HG02870 (cell line): ENCODE measurements at regions not wholly inside any gene's neighbourhood (a gene's known extent, or its start where the extent isn't known, plus 50 kb on each side); places are given as distances from the start of the nearest gene placed in this dataset.

ENCODE experiments used
- ATAC-seq: cut with Tn5 transposase; IDR thresholded peaks from one replicate; pipeline ENCODE4 v1.9.1; 2021; ENCODE audit warnings: mild to moderate bottlenecking, moderate library complexity; ENCODE audit not compliant: unreplicated experiment

- no peak for ATAC-seq
Measured at GRCh38 chr6:126738146-126738545, 380.3 kb upstream of the RSPO3 start.

GRCh38 chr6:126738641-126739040, 379.8 kb upstream of the RSPO3 start:
- no peak for ATAC-seq

DNA sequence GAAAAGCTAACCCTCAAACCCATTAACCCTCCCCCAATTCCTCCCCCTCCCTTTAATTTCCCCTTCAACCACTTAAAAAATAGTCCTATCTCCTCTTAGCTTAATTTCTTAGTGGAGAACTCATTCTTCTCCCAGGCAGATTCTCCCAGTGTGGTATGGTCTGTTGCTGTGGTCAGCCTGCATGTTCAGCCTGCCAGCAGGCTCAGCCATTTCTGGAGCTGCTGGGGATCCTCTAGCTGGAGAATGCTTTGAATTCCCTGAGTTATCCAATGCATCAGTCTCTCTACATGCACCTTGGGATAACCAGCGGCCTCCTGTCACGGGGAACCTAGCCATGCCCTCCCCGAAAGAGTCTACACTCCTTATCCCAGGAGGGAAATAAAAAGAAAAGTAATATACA, 375.4 kb upstream of the RSPO3 start:
- ATAC-seq, result no peak

DNA sequence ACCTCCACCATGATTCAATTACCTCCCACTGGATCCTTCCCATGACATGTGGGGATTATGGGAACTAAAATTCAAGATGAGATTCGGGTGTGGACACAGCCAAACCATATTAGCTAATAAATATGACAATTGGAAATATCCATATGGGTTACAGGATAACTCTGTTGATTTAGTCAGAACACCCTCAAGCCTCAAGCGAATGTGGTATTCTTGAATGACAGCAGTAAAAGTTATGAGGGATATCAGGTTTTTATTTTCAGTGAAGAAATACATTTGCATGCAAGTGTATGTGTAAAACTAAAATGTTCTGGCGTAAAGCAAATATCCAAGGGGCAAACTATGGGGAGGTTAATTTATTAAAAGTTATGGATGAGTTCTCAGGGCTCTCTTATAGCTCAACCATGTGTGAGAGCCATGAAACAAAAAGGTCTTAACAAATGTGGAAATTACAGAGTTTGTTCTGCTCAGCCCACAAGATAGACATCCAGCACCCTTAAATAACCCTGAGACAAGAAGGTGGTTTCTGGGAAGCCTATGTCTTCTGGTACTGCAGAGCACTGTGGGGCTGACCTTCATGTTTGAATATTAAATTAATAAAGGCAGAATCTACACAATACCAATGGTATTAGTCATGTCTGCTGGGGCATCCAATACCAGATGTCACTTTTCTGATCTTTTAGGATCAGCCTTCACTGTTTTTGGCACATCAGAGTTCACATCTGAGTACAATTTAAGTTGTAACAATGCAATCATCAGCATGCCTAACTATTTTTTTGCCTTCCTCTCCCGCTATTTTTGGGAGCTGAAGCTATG, 370.5 kb upstream of the RSPO3 start:
- no peak for ATAC-seq

DNA sequence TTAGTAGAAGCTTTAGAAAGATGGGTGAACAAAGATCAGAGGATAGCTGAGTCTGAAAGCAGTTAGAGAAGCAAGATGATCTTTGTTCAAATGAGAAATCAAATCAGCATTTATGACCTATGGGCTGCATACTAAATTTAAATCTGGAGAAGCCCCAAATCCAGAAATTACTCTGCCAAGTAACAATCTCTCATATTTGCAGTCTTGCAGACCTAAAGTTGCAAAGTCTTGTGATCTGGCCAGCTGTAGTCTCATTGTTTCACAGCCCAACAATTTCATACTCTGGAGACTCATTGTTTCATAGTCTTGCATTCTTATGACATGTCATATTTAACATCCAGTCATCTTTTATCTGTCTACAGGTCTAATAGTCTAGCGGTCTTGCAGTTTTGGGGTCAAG, 364.9 kb upstream of the RSPO3 start:
- no peak for ATAC-seq

DNA sequence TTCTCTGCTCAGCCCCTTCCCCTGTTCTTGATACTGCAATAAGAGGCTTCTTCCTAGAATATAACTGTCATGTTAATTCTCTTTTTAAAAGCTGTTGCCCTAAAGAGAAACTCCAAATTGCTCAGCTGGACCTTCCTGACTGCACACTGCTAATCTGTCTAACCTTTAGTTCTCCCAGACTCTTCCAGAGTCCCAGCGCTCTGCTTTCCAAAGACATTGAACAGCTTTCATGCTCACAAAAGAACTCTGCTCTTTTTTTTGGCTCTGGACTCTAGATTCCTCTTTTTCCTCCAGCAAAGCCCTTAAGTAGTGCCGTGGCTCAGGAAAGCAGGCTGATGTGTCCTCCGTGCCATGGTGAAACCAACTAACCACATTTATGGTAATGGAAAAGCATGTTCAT, 356.6 kb upstream of the RSPO3 start:
- ATAC-seq, result no peak

GRCh38 chr6:126764104-126764503, 354.4 kb upstream of the RSPO3 start:
- ATAC-seq, result no peak

DNA sequence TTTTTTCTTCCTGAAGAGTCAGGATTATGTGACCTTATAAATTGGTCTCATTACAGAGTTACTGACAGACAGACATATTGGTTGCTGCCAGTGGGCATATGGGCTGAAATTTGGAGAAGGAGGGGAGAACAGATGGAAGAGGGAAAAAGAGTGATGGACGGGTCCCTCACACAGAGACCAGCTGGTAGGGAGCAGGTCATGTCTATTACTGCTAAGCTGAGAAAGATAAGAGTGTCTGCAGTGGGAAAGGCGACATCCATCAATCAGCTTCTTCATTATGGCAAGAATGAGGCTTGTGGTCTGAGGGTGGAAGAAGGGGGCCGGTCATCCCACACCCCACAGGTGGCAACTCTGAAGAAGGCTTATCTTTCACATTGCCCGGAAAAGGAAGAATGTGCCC, 353.8 kb upstream of the RSPO3 start:
- ATAC-seq, result no peak

DNA sequence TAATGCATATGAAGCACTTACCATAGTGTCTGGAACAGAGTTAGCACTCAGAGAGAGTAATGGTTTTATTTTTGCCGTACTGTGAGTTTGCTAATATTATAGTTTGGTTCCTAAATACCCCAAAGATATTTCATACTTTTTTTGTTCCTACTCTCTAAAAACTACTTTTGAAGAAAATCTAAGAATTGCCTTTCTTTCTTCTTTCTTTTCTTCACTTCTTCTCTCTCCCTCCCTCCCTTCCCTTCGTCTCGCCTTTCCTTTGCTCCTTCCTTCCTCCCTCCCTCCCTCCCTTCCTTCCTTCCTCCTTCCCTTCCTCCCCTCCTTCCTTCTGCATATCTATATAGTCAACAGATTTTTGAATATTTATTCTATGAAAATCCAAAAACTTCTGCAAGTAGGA, 351.7 kb upstream of the RSPO3 start:
- no peak for ATAC-seq

DNA sequence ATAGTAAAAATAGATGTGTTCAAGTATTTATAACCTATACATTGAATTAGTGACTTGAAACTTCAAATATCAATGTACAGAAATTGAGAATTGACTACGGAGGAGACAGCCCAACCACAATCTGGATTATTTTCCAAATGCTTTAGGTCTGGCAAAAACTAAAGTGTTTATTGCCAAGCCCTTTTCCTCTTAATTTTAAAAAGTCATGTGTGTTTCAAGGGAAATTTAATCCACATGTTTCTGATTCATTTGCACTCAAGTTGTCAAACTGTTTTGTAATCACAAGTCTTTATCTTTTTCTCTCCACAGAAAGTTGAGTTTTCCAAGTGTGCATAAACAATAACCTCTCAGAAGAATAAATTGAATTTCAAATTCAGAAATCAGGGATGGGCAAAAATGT, 350.8 kb upstream of the RSPO3 start:
- no peak for ATAC-seq

GRCh38 chr6:126770176-126770575, 348.3 kb upstream of the RSPO3 start:
- no peak for ATAC-seq

- ATAC-seq, result no peak
Measured at GRCh38 chr6:126773112-126773805, 345.2 kb upstream of the RSPO3 start.

DNA sequence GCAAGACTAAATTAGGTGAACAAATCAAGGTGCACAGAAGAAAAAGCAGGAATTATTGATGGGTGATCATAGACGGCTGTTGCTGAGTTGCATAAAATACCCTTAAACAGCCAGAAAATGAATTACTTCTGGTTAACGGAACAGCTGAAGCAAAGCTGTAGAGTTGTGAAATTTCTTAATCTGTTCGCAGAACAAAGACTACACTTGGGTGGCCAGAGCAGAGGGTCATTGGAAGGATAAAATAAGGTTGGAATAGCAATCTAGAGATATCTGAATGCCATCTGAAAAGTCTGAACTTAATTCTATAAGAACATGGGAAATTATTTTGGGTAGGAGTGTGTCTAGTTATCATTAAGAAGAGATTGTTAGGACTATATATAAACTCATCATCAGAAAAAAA, 339.1 kb upstream of the RSPO3 start:
- ATAC-seq, result no peak

GRCh38 chr6:126781582-126781981, 336.9 kb upstream of the RSPO3 start:
- ATAC-seq, result no peak

DNA sequence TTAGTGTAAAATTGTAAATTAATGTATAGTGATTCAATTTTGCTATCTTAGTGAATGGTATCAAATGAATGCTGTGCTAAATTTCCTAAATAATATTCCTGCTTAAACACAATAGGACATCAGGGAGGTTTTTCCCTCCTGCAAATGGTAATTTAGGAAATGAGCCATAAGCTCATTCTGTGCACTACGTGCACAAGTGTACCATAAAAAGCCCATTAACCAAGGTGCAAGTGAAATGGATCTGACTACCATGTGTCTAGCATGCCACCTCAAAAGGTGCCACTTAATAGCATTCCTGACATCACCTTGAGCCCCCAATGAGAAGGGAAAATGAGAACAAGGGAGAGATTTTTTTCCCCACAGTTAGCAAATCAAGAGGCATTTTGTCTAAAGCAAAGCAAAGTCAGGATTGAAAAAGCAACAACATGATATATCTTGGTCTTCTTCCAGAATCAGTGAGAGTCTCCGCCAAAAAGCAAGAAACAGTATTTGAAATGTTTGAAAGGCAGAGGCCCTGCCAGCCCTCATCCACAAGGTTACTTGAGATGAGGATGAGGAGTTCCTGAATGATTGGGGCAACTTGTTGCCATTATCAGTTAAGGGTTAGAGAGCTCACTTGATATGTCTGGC, 334.2 kb upstream of the RSPO3 start:
- no peak for ATAC-seq

GRCh38 chr6:126786262-126786661, 332.2 kb upstream of the RSPO3 start:
- no peak for ATAC-seq

- no peak for ATAC-seq
Measured at GRCh38 chr6:126787635-126788034, 330.8 kb upstream of the RSPO3 start.

- ATAC-seq, result no peak
Measured at GRCh38 chr6:126788861-126789365, 329.6 kb upstream of the RSPO3 start.

- no peak for ATAC-seq
Measured at GRCh38 chr6:126792340-126793085, 326.0 kb upstream of the RSPO3 start.

DNA sequence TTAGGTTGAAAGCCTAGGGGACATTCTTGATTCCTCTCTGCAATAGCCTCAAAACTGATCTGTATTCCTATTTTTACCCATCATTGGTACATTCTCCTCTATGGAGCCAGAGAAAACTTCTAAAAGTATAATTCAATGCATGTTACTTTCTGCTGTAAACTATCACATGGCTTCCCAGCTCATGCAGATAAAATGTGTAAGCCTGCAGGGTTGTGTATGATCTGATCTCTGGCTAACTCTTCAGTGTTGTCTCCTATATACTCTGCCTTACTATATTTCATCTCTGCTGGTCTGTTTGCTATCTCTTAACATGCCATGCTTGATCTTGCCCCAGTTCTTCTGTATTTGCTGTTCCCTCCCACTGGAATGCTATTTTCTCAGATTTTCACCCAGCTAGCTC, 323.3 kb upstream of the RSPO3 start:
- no peak for ATAC-seq

DNA sequence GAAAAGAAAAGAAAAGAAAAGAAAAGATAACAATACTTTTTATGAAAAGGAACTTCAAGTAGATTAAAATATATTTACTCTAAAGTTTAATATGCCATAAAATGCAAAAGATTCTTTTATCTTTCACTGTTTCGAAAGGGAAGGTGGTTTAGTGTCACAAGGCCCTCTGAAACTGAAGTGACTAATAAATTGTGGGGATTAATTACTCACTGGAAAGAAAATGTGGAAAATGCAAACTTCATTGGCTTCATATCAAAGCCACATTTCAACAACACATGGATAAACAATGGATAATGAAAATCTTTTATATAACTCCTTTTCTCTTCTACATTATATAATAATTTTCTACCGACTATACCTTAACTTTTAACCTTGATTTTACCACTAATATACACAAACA, 320.5 kb upstream of the RSPO3 start:
- ATAC-seq, result no peak
